NCI-H2196 treated with DMSO at 0.1 percent for 48 hours (cell line): ENCODE measurements at regions not wholly inside any gene's neighbourhood (a gene's known extent, or its start where the extent isn't known, plus 50 kb on each side); places are given as distances from the start of the nearest gene placed in this dataset.

Experiments
- DNase-seq: peaks from one replicate; lab custom pipeline; 2025; ENCODE audit not compliant: unreplicated experiment; lab: John Stamatoyannopoulos, UW

GRCh38 chr1:87949711-87950110, 621.0 kb downstream of the LMO4 start:
- DNase-seq, result no peak

- no peak for DNase-seq
Measured at GRCh38 chr1:87950369-87950768, 621.7 kb downstream of the LMO4 start.

GRCh38 chr1:87951409-87951808, 622.7 kb downstream of the LMO4 start:
- DNase-seq, result no peak

DNA sequence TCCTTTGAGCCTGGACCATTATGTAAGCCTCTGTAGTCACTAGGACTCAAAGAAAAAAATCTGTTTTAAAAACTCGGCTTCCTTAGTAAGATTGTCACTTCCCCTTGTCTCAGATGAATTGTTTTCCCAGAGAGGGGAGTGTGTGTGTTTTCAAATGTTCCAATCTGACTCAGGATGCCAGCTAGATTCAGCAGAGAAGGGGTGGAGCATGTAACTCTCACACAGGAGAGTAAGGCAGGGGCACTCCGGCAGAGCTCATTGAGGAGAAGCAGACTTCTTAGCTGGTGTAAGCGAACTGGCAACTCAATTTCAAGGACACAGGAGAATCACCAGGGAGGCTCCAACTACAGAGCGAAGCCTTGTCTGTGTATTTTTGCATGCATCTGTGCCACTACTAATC, 623.2 kb downstream of the LMO4 start:
- no peak for DNase-seq

- DNase-seq, result no peak
Measured at GRCh38 chr1:87953121-87953520, 624.4 kb downstream of the LMO4 start.

GRCh38 chr1:87953732-87954344, 625.2 kb downstream of the LMO4 start:
- DNase-seq, result peak; percentile 47

DNA sequence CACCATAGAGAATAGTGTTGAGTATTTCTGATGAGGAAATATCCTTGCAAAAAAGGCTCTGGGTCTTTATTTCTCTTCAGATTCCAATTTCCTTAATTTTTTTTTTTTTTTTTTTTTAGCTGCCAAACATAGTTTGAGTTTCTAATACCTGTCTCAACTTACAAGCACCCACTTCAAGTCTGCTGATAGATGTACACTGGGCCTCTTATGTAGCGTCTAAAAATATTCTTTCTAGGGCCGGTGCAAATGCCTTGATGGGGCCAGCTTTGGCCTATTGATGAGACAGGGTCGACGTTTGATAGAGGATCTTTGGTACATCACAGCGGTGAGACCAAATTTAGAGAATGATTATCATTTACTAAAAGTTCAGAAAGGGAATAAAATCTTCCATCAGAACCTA, 626.4 kb downstream of the LMO4 start:
- DNase-seq, result no peak

GRCh38 chr1:87956072-87956471, 627.4 kb downstream of the LMO4 start:
- DNase-seq, result no peak

DNA sequence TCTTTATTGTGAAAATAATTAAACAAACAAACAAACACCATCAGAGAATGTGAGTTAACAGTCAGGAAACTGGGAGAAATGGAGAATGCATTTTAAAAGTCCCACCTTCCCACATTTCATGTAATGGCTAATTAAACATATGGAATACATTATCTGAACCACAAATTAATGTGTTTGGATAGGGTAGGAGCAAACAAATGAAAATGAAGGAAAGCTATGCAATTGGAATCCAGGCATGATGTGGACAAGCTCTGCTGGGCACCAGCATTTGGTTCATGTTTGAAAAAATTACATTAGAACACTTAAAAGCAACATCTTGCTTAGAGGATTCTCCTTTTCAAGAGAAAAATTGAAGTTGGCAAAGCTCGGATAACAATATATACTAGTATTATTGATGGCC, 628.1 kb downstream of the LMO4 start:
- DNase-seq, result no peak

DNA sequence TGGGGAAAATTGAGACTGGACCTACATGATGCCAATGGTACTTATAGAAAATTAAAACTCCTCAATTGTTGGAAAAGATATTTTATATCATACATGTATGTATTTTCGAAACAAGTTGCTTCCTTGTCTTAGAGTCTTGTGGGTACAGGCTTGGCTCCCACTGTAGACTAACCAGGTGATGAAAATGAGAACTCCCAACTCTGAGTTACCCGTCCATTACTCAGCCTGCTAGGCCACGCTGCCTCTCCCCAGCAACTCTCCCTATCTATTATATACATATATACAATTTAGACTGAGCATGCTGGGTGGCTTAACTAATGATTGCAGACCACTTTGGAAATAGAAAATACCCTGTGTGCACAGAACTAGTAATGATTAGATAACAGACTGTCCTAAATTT, 628.7 kb downstream of the LMO4 start:
- no peak for DNase-seq

- DNase-seq, result no peak
Measured at GRCh38 chr1:87958201-87958600, 629.5 kb downstream of the LMO4 start.

- DNase-seq, result no peak
Measured at GRCh38 chr1:87958716-87959115, 630.0 kb downstream of the LMO4 start.

DNA sequence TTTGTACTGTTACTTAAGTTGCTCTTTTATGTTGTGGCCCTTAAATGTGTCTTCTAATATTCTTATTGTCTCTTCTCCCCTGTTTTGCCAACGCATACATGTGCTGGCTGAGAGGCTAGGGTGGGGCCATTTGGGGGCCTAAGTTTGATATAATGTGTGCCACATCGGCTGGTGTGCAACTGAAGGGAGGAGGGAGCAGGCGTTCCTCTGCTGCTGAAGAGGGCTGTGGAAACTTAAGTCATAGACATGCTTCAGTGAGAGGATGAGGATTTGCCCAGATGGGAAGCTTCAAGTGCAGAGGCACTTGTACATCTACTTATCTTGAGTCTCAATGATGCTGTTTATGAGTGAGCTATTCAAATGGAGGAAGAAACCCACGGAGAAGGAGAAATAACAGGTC, 630.6 kb downstream of the LMO4 start:
- DNase-seq, result no peak

DNA sequence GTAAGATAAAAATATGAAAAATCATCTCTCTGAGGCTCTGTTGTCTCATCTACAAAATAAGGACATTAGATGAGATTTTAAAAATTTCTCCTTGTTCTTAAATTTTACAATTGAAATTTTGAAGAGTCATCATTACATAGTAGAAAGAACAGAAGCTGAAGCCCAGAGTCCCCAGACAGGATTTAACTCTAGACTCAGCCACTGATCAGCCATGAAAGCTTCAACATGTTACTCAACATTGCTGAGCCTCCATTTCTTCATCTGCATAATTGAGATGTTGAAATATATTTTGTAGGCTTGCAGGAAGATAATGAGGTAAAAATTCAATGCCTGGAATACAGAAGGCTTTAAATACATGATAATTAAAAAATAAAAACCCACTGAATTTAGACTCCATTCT, 633.3 kb downstream of the LMO4 start:
- DNase-seq, result no peak

- DNase-seq, result no peak
Measured at GRCh38 chr1:87963556-87963955, 634.9 kb downstream of the LMO4 start.

DNA sequence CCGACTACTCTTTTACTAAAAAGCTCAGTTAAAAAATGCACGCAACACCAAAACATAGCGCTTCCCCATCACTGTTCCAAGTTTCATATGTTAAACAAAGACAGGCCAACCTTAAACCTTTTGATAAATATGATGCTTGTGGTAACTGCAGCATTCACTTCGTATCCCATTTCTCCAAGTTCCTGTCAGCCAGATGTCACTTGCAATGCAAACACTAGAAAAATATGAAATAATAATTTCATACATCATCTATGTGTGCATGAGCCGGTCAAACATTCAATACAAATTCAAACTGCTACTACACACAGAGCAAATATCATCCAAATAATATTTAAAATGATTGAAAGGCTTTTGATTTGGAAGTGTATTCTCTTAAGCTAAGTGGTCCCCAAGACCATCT, 636.5 kb downstream of the LMO4 start:
- no peak for DNase-seq

- DNase-seq, result no peak
Measured at GRCh38 chr1:87968197-87968955, 639.7 kb downstream of the LMO4 start.

DNA sequence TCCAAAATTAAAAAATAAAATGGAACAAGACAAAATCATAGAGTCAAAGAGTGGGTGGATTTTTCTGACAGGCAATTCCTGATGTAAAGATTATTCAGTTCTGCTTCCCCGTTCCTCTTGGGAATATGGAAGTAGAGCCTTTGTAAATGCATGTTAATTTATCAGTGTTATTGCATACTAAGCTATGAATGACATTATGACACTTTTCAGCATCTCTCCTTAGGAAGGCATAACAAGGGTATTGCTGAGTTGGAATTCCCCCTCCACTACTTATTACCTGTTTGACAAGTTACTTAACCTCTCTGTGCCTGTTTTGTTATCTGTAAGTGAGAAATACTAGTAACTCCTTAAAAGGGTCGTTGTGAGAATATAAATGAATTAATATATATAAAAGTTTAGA, 640.4 kb downstream of the LMO4 start:
- no peak for DNase-seq

DNA sequence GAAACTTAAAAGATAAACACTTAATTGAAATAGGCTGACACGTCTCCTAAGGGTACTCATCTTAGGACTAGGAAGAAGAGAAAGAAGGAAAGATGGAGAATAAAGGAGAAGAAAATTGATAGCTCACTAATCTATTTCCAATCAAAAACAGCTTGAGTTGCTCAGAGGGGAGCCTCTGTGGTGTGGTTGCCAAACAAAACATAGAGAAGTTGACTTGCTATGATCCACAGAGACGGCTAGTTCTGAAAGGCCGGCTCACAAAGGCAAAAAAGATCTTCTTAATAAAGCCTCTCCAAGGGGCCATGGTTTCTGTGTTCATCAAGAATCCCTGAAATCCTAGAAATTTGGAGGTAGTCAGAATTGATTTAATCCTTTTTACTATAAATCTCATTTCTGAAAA, 644.1 kb downstream of the LMO4 start:
- no peak for DNase-seq

- DNase-seq, result no peak
Measured at GRCh38 chr1:87973896-87974295, 645.2 kb downstream of the LMO4 start.

- DNase-seq, result no peak
Measured at GRCh38 chr1:87976316-87976715, 647.6 kb downstream of the LMO4 start.

- DNase-seq, result no peak
Measured at GRCh38 chr1:87977145-87977544, 648.5 kb downstream of the LMO4 start.

- no peak for DNase-seq
Measured at GRCh38 chr1:87979079-87979478, 650.4 kb downstream of the LMO4 start.
